Liver (tissue), 3 donors: ENCODE measurements at regions not wholly inside any gene's neighbourhood (a gene's known extent, or its start where the extent isn't known, plus 50 kb on each side); places are given as distances from the start of the nearest gene placed in this dataset.

Source experiments
- EGR1 ChIP-seq, 2 donors: IDR thresholded peaks; 2 replicates each; pipeline ENCODE4 v1.6.1; 2016 to 2018; ENCODE audit warnings: antibody characterized with exemption in 2 of 2, low read depth in 2 of 2
- JUND ChIP-seq, 2 donors: IDR thresholded peaks; 2 replicates each; pipeline ENCODE4 v1.6.1; 2016; ENCODE audit warnings: antibody characterized with exemption in 2 of 2
- MAX ChIP-seq: IDR thresholded peaks from 2 replicates; pipeline ENCODE4 v1.6.1; 2016; ENCODE audit warnings: antibody characterized with exemption
- RAD21 ChIP-seq, 2 donors: IDR thresholded peaks; 2 replicates each; pipeline ENCODE4 v1.6.1; 2016; ENCODE audit warnings: antibody characterized with exemption in 2 of 2, mild to moderate bottlenecking in 2 of 2
- RXRA ChIP-seq, 2 donors: IDR thresholded peaks; 2 replicates each; pipeline ENCODE4 v1.6.1; 2017 to 2018; ENCODE audit warnings: antibody characterized with exemption in 2 of 2, mild to moderate bottlenecking in 1 of 2
- SP1 ChIP-seq: IDR thresholded peaks from 2 replicates; pipeline ENCODE4 v1.6.1; 2018; ENCODE audit warnings: antibody characterized with exemption, mild to moderate bottlenecking
- TAF1 ChIP-seq: conservative IDR thresholded peaks from 2 replicates; pipeline ENCODE4 v1.6.1; 2016; ENCODE audit warnings: antibody characterized with exemption, mild to moderate bottlenecking
- YY1 ChIP-seq: IDR thresholded peaks from 2 replicates; pipeline ENCODE4 v1.6.1; 2016; ENCODE audit warnings: antibody characterized with exemption, mild to moderate bottlenecking
- ZBTB33 ChIP-seq: IDR thresholded peaks from 2 replicates; pipeline ENCODE4 v1.6.1; 2016; ENCODE audit warnings: antibody characterized with exemption
- TF ChIP-seq, protein P1 (sequence below): fragments of 150-350 bp; IDR thresholded peaks from 2 replicates; pipeline ENCODE4 v1.5.1; 2017; ENCODE audit warnings: improper control_type of control experiment, low read depth, low read length; ENCODE audit not compliant: missing input control
- TF ChIP-seq, protein P2 (sequence below): IDR thresholded peaks from 2 replicates; pipeline ENCODE4 v1.6.1; 2016; ENCODE audit warnings: antibody characterized with exemption, mild to moderate bottlenecking
- TF ChIP-seq, protein P3 (sequence below): IDR thresholded peaks from 2 replicates; pipeline ENCODE4 v1.6.1; 2016; ENCODE audit warnings: antibody characterized with exemption
- donor health status: healthy.
- donor health status: healthy.

- TF ChIP-seq EGR1 (IDR thresholded peaks at IDR 0.05; ENCODE audit: low read depth in 2 of 2) (no peak), TAF1 (no peak), ZBTB33 (no peak), MAX (no peak), RAD21 (IDR thresholded peaks at IDR 0.05) (no peak), JUND (IDR thresholded peaks at IDR 0.05) (no peak), YY1 (no peak), SP1 (no peak), RXRA (IDR thresholded peaks at IDR 0.05) (no peak)
- TF ChIP-seq, protein P1, sequence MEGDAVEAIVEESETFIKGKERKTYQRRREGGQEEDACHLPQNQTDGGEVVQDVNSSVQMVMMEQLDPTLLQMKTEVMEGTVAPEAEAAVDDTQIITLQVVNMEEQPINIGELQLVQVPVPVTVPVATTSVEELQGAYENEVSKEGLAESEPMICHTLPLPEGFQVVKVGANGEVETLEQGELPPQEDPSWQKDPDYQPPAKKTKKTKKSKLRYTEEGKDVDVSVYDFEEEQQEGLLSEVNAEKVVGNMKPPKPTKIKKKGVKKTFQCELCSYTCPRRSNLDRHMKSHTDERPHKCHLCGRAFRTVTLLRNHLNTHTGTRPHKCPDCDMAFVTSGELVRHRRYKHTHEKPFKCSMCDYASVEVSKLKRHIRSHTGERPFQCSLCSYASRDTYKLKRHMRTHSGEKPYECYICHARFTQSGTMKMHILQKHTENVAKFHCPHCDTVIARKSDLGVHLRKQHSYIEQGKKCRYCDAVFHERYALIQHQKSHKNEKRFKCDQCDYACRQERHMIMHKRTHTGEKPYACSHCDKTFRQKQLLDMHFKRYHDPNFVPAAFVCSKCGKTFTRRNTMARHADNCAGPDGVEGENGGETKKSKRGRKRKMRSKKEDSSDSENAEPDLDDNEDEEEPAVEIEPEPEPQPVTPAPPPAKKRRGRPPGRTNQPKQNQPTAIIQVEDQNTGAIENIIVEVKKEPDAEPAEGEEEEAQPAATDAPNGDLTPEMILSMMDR, result no peak
- TF ChIP-seq, protein P2, sequence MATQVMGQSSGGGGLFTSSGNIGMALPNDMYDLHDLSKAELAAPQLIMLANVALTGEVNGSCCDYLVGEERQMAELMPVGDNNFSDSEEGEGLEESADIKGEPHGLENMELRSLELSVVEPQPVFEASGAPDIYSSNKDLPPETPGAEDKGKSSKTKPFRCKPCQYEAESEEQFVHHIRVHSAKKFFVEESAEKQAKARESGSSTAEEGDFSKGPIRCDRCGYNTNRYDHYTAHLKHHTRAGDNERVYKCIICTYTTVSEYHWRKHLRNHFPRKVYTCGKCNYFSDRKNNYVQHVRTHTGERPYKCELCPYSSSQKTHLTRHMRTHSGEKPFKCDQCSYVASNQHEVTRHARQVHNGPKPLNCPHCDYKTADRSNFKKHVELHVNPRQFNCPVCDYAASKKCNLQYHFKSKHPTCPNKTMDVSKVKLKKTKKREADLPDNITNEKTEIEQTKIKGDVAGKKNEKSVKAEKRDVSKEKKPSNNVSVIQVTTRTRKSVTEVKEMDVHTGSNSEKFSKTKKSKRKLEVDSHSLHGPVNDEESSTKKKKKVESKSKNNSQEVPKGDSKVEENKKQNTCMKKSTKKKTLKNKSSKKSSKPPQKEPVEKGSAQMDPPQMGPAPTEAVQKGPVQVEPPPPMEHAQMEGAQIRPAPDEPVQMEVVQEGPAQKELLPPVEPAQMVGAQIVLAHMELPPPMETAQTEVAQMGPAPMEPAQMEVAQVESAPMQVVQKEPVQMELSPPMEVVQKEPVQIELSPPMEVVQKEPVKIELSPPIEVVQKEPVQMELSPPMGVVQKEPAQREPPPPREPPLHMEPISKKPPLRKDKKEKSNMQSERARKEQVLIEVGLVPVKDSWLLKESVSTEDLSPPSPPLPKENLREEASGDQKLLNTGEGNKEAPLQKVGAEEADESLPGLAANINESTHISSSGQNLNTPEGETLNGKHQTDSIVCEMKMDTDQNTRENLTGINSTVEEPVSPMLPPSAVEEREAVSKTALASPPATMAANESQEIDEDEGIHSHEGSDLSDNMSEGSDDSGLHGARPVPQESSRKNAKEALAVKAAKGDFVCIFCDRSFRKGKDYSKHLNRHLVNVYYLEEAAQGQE, result no peak
- TF ChIP-seq, protein P3, sequence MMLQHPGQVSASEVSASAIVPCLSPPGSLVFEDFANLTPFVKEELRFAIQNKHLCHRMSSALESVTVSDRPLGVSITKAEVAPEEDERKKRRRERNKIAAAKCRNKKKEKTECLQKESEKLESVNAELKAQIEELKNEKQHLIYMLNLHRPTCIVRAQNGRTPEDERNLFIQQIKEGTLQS, result no peak
These were observed 190.8 kb downstream of the MED10 start for GRCh38 chr5:6187501-6187900.
